Right ventricle myocardium superior (tissue), 1 donor: ENCODE measurements at regions not wholly inside any gene's neighbourhood (a gene's known extent, or its start where the extent isn't known, plus 50 kb on each side); places are given as distances from the start of the nearest gene placed in this dataset.

Experiments used
- ATAC-seq: fragments of 200-7000 bp; cut with Tn5 transposase; one replicate; pipeline ENCODE4 v1.9.1; 2020; ENCODE audit warnings: mild to moderate bottlenecking; ENCODE audit not compliant: poor library complexity
- DNase-seq: peaks from one replicate; pipeline ENCODE4 v3.0.0-alpha.2; 2020
- intact Hi-C: fragments of 100-400 bp; cut with DNase I; formaldehyde crosslinking; loops from one replicate; pipeline ENCODE4 v1.11.2; 2022
- donor health status: DM: no; HTN: yes; CAD: no; lungs with severe emphysema.

- intact Hi-C loops = no loop called here
- no peak for DNase-seq
- no peak for ATAC-seq
Observed at GRCh38 chr10:24793648-24794379, 70.1 kb upstream of the ARHGAP21 start.

- DNase-seq (no peak), ATAC-seq (no peak)
- intact Hi-C loops = no loop called here
Observed at GRCh38 chr10:24792638-24793037, 69.0 kb upstream of the ARHGAP21 start.

- intact Hi-C loops = no loop called here
- ATAC-seq (no peak), DNase-seq (no peak)
Observed at GRCh38 chr10:24791084-24791726, 67.5 kb upstream of the ARHGAP21 start.

- DNase-seq = no peak
- intact Hi-C loops = no loop called here
- peak; percentile 38 for ATAC-seq
Observed at GRCh38 chr10:24790599-24790998, 66.9 kb upstream of the ARHGAP21 start.

GRCh38 chr10:24790073-24790472 lies 66.4 kb upstream of the ARHGAP21 start:
- intact Hi-C loops = no loop called here
- ATAC-seq (no peak), DNase-seq (no peak)

- intact Hi-C loops = no loop called here
- ATAC-seq (no peak), DNase-seq (no peak)
Observed at GRCh38 chr10:24784923-24785322, 61.2 kb upstream of the ARHGAP21 start.

- intact Hi-C loops = no loop called here
- DNase-seq (no peak), ATAC-seq (no peak)
Observed at GRCh38 chr10:24784061-24784460, 60.4 kb upstream of the ARHGAP21 start.

- DNase-seq (no peak), ATAC-seq (no peak)
- intact Hi-C loops = no loop called here
Observed at GRCh38 chr10:24783504-24783903, 59.8 kb upstream of the ARHGAP21 start.

GRCh38 chr10:24779737-24780136 lies 56.0 kb upstream of the ARHGAP21 start:
- intact Hi-C loops = no loop called here

GRCh38 chr10:24778298-24778697 lies 54.6 kb upstream of the ARHGAP21 start:
- DNase-seq (no peak), ATAC-seq (no peak)
- intact Hi-C loops = no loop called here

More at GRCh38 chr10:24779737-24780136, 56.0 kb upstream of the ARHGAP21 start:
- DNase-seq (no peak), ATAC-seq (no peak)

GRCh38 chr10:24777196-24777595 lies 53.5 kb upstream of the ARHGAP21 start:
- DNase-seq (no peak), ATAC-seq (no peak)
- intact Hi-C loops = no loop called here

- no peak for ATAC-seq
- intact Hi-C loops = no loop called here
- DNase-seq = no peak
Observed at GRCh38 chr10:24773939-24774589, 50.4 kb upstream of the ARHGAP21 start.
